OCI-LY7 (cell line): ENCODE measurements at regions not wholly inside any gene's neighbourhood (a gene's known extent, or its start where the extent isn't known, plus 50 kb on each side); places are given as distances from the start of the nearest gene placed in this dataset.

Source experiments
- BruUV-seq: library from RNA; stranded (reverse); fragments of 400-500 nt; replicated peaks from 2 replicates; lab custom pipeline; 2021; lab: Mats Ljungman, UMichigan
- CTCF ChIA-PET: fragments of 300-600 bp; sonication (Branson Sonifier 250); formaldehyde crosslinking; loops from one replicate; lab custom pipeline; 2022; ENCODE audit warnings: antibody characterized with exemption; ENCODE audit not compliant: unreplicated experiment; lab: Charles Lee
- POLR2A ChIA-PET: fragments of 300-600 bp; sonication (Branson Sonifier 250); formaldehyde crosslinking; loops from one replicate; lab custom pipeline; 2022; ENCODE audit warnings: antibody characterized with exemption; lab: Charles Lee
- DNase-seq: peaks from one replicate; pipeline ENCODE4 v3.0.0-alpha.2; 2015; ENCODE audit warnings: low spot score
- H2AFZ ChIP-seq: fragments of 200-600 bp; sonication (generic), shearing (Covaris generic); 2 replicates; pipeline ENCODE4 v1.6.1; 2014; ENCODE audit warnings: mild to moderate bottlenecking, antibody characterized with exemption, low read length, moderate library complexity
- H3K27ac ChIP-seq: fragments of 200-600 bp; sonication (generic); 2 replicates; pipeline ENCODE4 v1.5.1; 2014; ENCODE audit warnings: mixed run types, low read depth, mild to moderate bottlenecking, moderate library complexity, low read length, inconsistent platforms; ENCODE audit not compliant: poor library complexity, severe bottlenecking
- H3K36me3 ChIP-seq: fragments of 200-600 bp; sonication (generic); 2 replicates; pipeline ENCODE4 v1.6.1; 2014; ENCODE audit warnings: mild to moderate bottlenecking, antibody characterized with exemption, low read length, moderate library complexity, mixed read lengths; ENCODE audit not compliant: insufficient read depth
- H3K4me1 ChIP-seq: fragments of 200-600 bp; sonication (generic); 2 replicates; pipeline ENCODE4 v1.5.1; 2014; ENCODE audit warnings: mild to moderate bottlenecking, low read length; ENCODE audit not compliant: insufficient read depth, poor library complexity, severe bottlenecking
- H3K4me2 ChIP-seq: fragments of 200-600 bp; sonication (generic); 2 replicates; pipeline ENCODE4 v1.6.1; 2014; ENCODE audit warnings: mild to moderate bottlenecking, low read length
- H3K4me3 ChIP-seq: fragments of 200-600 bp; sonication (generic); 2 replicates; pipeline ENCODE4 v1.5.1; 2014; ENCODE audit warnings: mild to moderate bottlenecking, low read depth, low read length; ENCODE audit not compliant: poor library complexity, severe bottlenecking
- H3K79me2 ChIP-seq: fragments of 200-600 bp; sonication (generic); 2 replicates; pipeline ENCODE4 v1.6.1; 2016; ENCODE audit warnings: low read depth, mild to moderate bottlenecking, low read length, moderate library complexity, mixed read lengths; ENCODE audit not compliant: insufficient read depth
- H3K9me2 ChIP-seq: fragments of 200-600 bp; sonication (generic); 2 replicates; pipeline ENCODE4 v1.6.1; 2016; ENCODE audit warnings: mild to moderate bottlenecking, low read length, mixed read lengths; ENCODE audit not compliant: insufficient read depth
- H3K9me3 ChIP-seq: fragments of 200-600 bp; sonication (generic); 2 replicates; pipeline ENCODE4 v1.6.1; 2014; ENCODE audit warnings: mild to moderate bottlenecking, mixed run types, low read length, mixed read lengths
- H4K20me1 ChIP-seq: fragments of 200-600 bp; sonication (generic); 2 replicates; pipeline ENCODE4 v1.6.1; 2014; ENCODE audit warnings: mild to moderate bottlenecking, antibody characterized with exemption, low read length, moderate library complexity, mixed read lengths; ENCODE audit not compliant: insufficient read depth
- CTCF ChIP-seq: fragments of 200-600 bp; sonication (generic); conservative IDR thresholded peaks from 2 replicates; pipeline ENCODE4 v1.5.1; 2014; ENCODE audit warnings: mild to moderate bottlenecking, antibody characterized with exemption, low read length, moderate library complexity, mixed read lengths
- EZH2phosphoT487 ChIP-seq: fragments of 200-600 bp; sonication (generic); IDR thresholded peaks from 2 replicates; pipeline ENCODE4 v1.6.1; 2018; ENCODE audit warnings: low read depth, borderline replicate concordance, mild to moderate bottlenecking, mixed run types, antibody characterized with exemption, low read length, moderate library complexity, mixed read lengths
- intact Hi-C: fragments of 100-400 bp; cut with micrococcal nuclease; formaldehyde crosslinking; loops from one replicate; pipeline ENCODE4 v1.10.0; 2022; ENCODE audit not compliant: unreplicated experiment

DNA sequence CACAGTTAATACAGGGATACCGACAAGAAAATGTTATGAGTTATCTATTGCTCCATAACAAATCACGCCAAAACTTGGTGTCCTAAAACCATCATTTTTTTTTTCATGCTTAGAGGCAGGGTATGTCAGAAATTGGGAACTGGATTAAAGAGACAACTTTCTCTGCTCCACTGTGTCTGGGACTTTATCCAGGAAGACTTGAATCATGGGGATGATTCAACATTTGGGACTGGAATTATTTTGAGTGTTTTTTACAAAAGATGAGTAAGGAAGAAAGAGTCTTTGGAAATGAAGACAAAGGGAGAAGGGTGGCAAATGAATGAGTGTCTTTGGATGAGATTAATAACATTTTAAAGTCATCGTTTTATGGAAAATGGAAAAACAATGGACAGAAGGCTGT is 1883.7 kb upstream of the C9orf72 start:
- H2AFZ ChIP-seq: no peak overlapping the region
- H3K9me2 ChIP-seq: no peaks in the 10 kb centered on the region
- H3K4me3 ChIP-seq: no peak overlapping the region
- POLR2A ChIA-PET: no interaction called here
- no peak overlapping the region for H3K27ac ChIP-seq
- TF ChIP-seq EZH2phosphoT487 (no peak), CTCF (no peak)
- no peaks in the 10 kb centered on the region for H3K4me1 ChIP-seq
- no peaks in the 10 kb centered on the region for H3K36me3 ChIP-seq
- H3K4me2 ChIP-seq: no peak overlapping the region
- no peaks in the 10 kb centered on the region for H4K20me1 ChIP-seq
- no TSS peak for BruUV-seq
- no peaks in the 10 kb centered on the region for H3K9me3 ChIP-seq
- CTCF ChIA-PET: no interaction called here
- H3K79me2 ChIP-seq: no peaks in the 10 kb centered on the region
- intact Hi-C loops: no loop called here
- DNase-seq: no peak

DNA sequence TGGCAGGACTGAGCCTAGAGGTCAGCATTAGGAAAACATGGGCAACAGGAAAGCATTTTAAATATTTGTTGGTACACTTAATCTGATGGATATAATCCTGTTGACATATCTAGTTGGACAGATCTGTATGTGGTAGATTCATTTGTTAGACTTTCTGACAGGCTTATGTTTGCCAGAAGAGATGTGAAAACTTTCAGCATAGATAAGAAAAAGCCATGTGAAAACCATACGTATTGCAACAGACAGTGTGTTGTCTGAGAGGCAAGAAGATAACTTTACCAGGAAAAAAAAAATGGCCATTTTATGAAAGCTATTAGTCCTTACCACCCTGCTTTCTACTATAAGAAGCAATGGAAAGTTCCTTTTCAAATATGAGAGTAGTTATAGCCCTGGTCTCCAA is 1902.2 kb upstream of the C9orf72 start:
- Histone ChIP-seq H3K4me3 (no peak overlapping the region), H3K4me1 (no peaks in the 10 kb centered on the region), H3K27ac (no peak overlapping the region), H3K9me2 (no peaks in the 10 kb centered on the region), H3K9me3 (no peaks in the 10 kb centered on the region), H3K4me2 (no peak overlapping the region), H4K20me1 (no peaks in the 10 kb centered on the region), H3K36me3 (no peaks in the 10 kb centered on the region), H2AFZ (no peak overlapping the region), H3K79me2 (no peaks in the 10 kb centered on the region)
- ChIA-PET CTCF (no interaction called here), POLR2A (no interaction called here)
- intact Hi-C loops: no loop called here
- TF ChIP-seq EZH2phosphoT487: no peak
- TF ChIP-seq CTCF: no peak
- BruUV-seq: no TSS peak
- no peak for DNase-seq

DNA sequence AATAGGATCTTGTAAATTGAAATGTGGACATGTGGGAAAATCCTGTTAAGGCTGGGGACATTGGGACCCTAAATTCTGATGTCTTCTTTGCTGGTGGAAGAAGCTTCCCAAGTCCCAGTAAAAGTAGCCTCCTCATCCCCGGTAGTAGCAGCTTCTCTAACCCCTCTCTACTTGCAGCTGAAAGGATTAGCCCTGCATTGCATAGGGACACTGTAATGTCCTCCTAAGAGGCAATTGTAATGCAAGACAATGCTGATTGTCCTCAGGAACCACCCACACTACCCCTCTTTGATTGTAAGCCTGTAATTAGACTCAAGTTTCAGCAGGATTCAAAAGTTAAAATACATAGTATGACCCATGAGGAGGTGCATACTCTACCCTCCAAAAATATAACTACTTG is 1938.4 kb upstream of the C9orf72 start:
- Histone ChIP-seq H3K4me3 (no peak overlapping the region), H3K4me1 (no peaks in the 10 kb centered on the region), H2AFZ (no peak overlapping the region), H3K36me3 (no peaks in the 10 kb centered on the region), H4K20me1 (no peaks in the 10 kb centered on the region), H3K79me2 (no peaks in the 10 kb centered on the region), H3K4me2 (no peak overlapping the region), H3K9me2 (no peaks in the 10 kb centered on the region), H3K9me3 (no peaks in the 10 kb centered on the region), H3K27ac (no peak overlapping the region)
- intact Hi-C loops: no loop called here
- TF ChIP-seq CTCF: no peak
- TF ChIP-seq EZH2phosphoT487: no peak
- no peak for DNase-seq
- no TSS peak for BruUV-seq
- ChIA-PET POLR2A (no interaction called here), CTCF (no interaction called here)
